ENCODE measurements at regions not wholly inside any gene's neighbourhood (a gene's known extent, or its start where the extent isn't known, plus 50 kb on each side); places are given as distances from the start of the nearest gene placed in this dataset.

GRCh38 chr2:51158251-51158650 is 126.3 kb upstream of the NRXN1 start:
- no peaks in the 10 kb centered on the region for H3K79me2 ChIP-seq

GRCh38 chr2:51153236-51153635 is 121.3 kb upstream of the NRXN1 start:
- no peaks in the 10 kb centered on the region for H3K4me1 ChIP-seq
- no peaks in the 10 kb centered on the region for H3K27me3 ChIP-seq (ENCODE audit: control insufficient read depth, insufficient read depth, low read length)
- H2AFZ ChIP-seq: no peak overlapping the region
- no peak overlapping the region for H3K9ac ChIP-seq
- H3K4me2 ChIP-seq (ENCODE audit: low read length): no peak overlapping the region
- TF ChIP-seq CTCF (IDR thresholded peaks at IDR 0.05): no peak
- no peaks in the 10 kb centered on the region for H3K9me3 ChIP-seq (ENCODE audit: control insufficient read depth, low read length)
- no peak overlapping the region for H3K27ac ChIP-seq
- no peaks in the 10 kb centered on the region for H3K79me2 ChIP-seq
- no peak overlapping the region for H3K4me3 ChIP-seq (ENCODE audit: low read depth, low read length)
- H3K36me3 ChIP-seq (ENCODE audit: control insufficient read depth, insufficient read depth, low read length): no peaks in the 10 kb centered on the region

More at GRCh38 chr2:51158251-51158650, 126.3 kb upstream of the NRXN1 start:
- Histone ChIP-seq H3K9me3 (ENCODE audit: control insufficient read depth, low read length) (no peaks in the 10 kb centered on the region), H3K27ac (no peak overlapping the region), H2AFZ (no peak overlapping the region), H3K4me1 (no peaks in the 10 kb centered on the region), H3K27me3 (ENCODE audit: control insufficient read depth, insufficient read depth, low read length) (no peaks in the 10 kb centered on the region), H3K4me3 (ENCODE audit: low read depth, low read length) (no peak overlapping the region), H3K36me3 (ENCODE audit: control insufficient read depth, insufficient read depth, low read length) (no peaks in the 10 kb centered on the region), H3K9ac (no peak overlapping the region), H3K4me2 (ENCODE audit: low read length) (no peak overlapping the region)
- TF ChIP-seq CTCF (IDR thresholded peaks at IDR 0.05): no peak

GRCh38 chr2:51151490-51152140 is 119.7 kb upstream of the NRXN1 start:
- no peak for TF ChIP-seq CTCF (IDR thresholded peaks at IDR 0.05)
- no peaks in the 10 kb centered on the region for H3K36me3 ChIP-seq (ENCODE audit: control insufficient read depth, insufficient read depth, low read length)
- no peak overlapping the region for H3K27ac ChIP-seq
- no peaks in the 10 kb centered on the region for H3K4me1 ChIP-seq
- no peak overlapping the region for H3K4me2 ChIP-seq (ENCODE audit: low read length)
- no peak overlapping the region for H3K4me3 ChIP-seq (ENCODE audit: low read depth, low read length)
- H3K27me3 ChIP-seq (ENCODE audit: control insufficient read depth, insufficient read depth, low read length): no peaks in the 10 kb centered on the region
- no peak overlapping the region for H3K9ac ChIP-seq
- H3K79me2 ChIP-seq: no peaks in the 10 kb centered on the region
- H2AFZ ChIP-seq: no peak overlapping the region
- H3K9me3 ChIP-seq (ENCODE audit: control insufficient read depth, low read length): no peaks in the 10 kb centered on the region

GRCh38 chr2:51149725-51150124 is 117.8 kb upstream of the NRXN1 start:
- H3K79me2 ChIP-seq: no peaks in the 10 kb centered on the region
- H3K9ac ChIP-seq: no peak overlapping the region
- no peak for TF ChIP-seq CTCF (IDR thresholded peaks at IDR 0.05)
- H3K4me2 ChIP-seq (ENCODE audit: low read length): no peak overlapping the region
- H3K4me1 ChIP-seq: no peaks in the 10 kb centered on the region
- no peak overlapping the region for H2AFZ ChIP-seq
- no peak overlapping the region for H3K4me3 ChIP-seq (ENCODE audit: low read depth, low read length)
- no peak overlapping the region for H3K27ac ChIP-seq
- no peaks in the 10 kb centered on the region for H3K27me3 ChIP-seq (ENCODE audit: control insufficient read depth, insufficient read depth, low read length)
- no peaks in the 10 kb centered on the region for H3K9me3 ChIP-seq (ENCODE audit: control insufficient read depth, low read length)
- no peaks in the 10 kb centered on the region for H3K36me3 ChIP-seq (ENCODE audit: control insufficient read depth, insufficient read depth, low read length)

- H3K27ac ChIP-seq: no peak overlapping the region
- no peak overlapping the region for H3K9ac ChIP-seq
- no peaks in the 10 kb centered on the region for H3K4me1 ChIP-seq
- no peak overlapping the region for H3K4me2 ChIP-seq (ENCODE audit: low read length)
- TF ChIP-seq CTCF (IDR thresholded peaks at IDR 0.05): no peak
- no peak overlapping the region for H3K4me3 ChIP-seq (ENCODE audit: low read depth, low read length)
- no peaks in the 10 kb centered on the region for H3K9me3 ChIP-seq (ENCODE audit: control insufficient read depth, low read length)
- no peak overlapping the region for H2AFZ ChIP-seq
- H3K79me2 ChIP-seq: no peaks in the 10 kb centered on the region
- no peaks in the 10 kb centered on the region for H3K27me3 ChIP-seq (ENCODE audit: control insufficient read depth, insufficient read depth, low read length)
- no peaks in the 10 kb centered on the region for H3K36me3 ChIP-seq (ENCODE audit: control insufficient read depth, insufficient read depth, low read length)
Observed at GRCh38 chr2:51145761-51146160, 113.8 kb upstream of the NRXN1 start.

All from parathyroid adenoma (tissue), 2 donors.